Muscle layer of duodenum (tissue), 2 donors: ENCODE measurements at regions not wholly inside any gene's neighbourhood (a gene's known extent, or its start where the extent isn't known, plus 50 kb on each side); places are given as distances from the start of the nearest gene placed in this dataset.
"Not testable (repeated sequence)": the region's sequence is repeated elsewhere in the genome, so short reads cannot be mapped to it uniquely, and the experiment has no call there.

Source experiments
- H3K27ac ChIP-seq: one replicate; pipeline ENCODE4 v1.7.0; 2013; ENCODE audit warnings: mild to moderate bottlenecking, low read length
- H3K27me3 ChIP-seq: one replicate; pipeline ENCODE4 v1.7.0; 2013; ENCODE audit warnings: low read depth, mild to moderate bottlenecking, control low read depth, low read length
- H3K36me3 ChIP-seq, 2 donors: one replicate each; pipeline ENCODE4 v1.7.0; 2013; ENCODE audit warnings: low read length in 2 of 2, control low read depth in 1 of 2, mild to moderate bottlenecking in 1 of 2; ENCODE audit not compliant: insufficient read depth in 2 of 2, control insufficient read depth in 1 of 2
- H3K4me1 ChIP-seq, 2 donors: one replicate each; pipeline ENCODE4 v1.7.0; 2013; ENCODE audit warnings: low read length in 2 of 2, mild to moderate bottlenecking in 2 of 2, control low read depth in 1 of 2, moderate library complexity in 1 of 2; ENCODE audit not compliant: insufficient read depth in 2 of 2, control insufficient read depth in 1 of 2
- H3K4me3 ChIP-seq, 2 donors: one replicate each; pipeline ENCODE4 v1.7.0; 2013; ENCODE audit warnings: low read length in 2 of 2, low read depth in 1 of 2, mild to moderate bottlenecking in 1 of 2
- H3K9me3 ChIP-seq, 2 donors: one replicate each; pipeline ENCODE4 v1.7.0; 2013; ENCODE audit warnings: low read length in 2 of 2, control low read depth in 1 of 2, mild to moderate bottlenecking in 1 of 2; ENCODE audit not compliant: control insufficient read depth in 1 of 2
- donor health status: healthy.

GRCh38 chr16:50497592-50497991, 50.6 kb upstream of the NKD1 start:
- Histone ChIP-seq H3K27ac (no peak overlapping the region), H3K4me1 (peaks cover 0 to 9% of the 10 kb centered on the region in 2 donors), H3K27me3 (no peaks in the 10 kb centered on the region), H3K4me3 (no peak overlapping the region), H3K36me3 (no peaks in the 10 kb centered on the region), H3K9me3 (peaks cover 0 to 7% of the 10 kb centered on the region in 2 donors)

- no peak overlapping the region for H3K4me3 ChIP-seq
- H3K27me3 ChIP-seq = no peaks in the 10 kb centered on the region
- H3K36me3 ChIP-seq = no peaks in the 10 kb centered on the region
- H3K4me1 ChIP-seq = peaks cover 0 to 9% of the 10 kb centered on the region in 2 donors
- peaks cover 0 to 3% of the 10 kb centered on the region in 2 donors for H3K9me3 ChIP-seq
- H3K27ac ChIP-seq = no peak overlapping the region
Measured at GRCh38 chr16:50496990-50497389, 51.2 kb upstream of the NKD1 start.

DNA sequence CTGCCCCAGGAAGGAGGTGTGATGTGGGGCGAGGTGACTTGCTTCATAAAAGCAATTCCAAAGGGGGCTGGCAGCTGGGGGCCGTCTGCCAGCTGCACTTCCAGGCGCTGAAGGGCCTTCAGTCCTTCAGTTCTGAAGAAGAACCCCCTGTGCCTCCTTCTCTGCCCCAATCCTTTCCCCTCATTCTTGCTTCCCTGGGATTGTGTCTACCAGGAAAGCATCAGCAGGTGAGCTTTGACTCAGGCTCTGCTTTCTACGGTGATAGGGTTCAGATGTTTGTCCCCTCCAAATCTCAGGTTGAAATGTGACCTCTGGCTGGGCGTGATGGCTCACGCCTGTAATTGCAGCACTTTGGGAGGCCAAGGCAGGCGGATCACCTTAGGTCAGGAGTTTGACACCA, 52.5 kb upstream of the NKD1 start:
- Histone ChIP-seq H3K27me3 (no peaks in the 10 kb centered on the region), H3K4me3 (no peak overlapping the region), H3K27ac (no peak overlapping the region), H3K36me3 (no peaks in the 10 kb centered on the region), H3K4me1 (peaks cover 0 to 9% of the 10 kb centered on the region in 2 donors), H3K9me3 (no peaks in the 10 kb centered on the region)

DNA sequence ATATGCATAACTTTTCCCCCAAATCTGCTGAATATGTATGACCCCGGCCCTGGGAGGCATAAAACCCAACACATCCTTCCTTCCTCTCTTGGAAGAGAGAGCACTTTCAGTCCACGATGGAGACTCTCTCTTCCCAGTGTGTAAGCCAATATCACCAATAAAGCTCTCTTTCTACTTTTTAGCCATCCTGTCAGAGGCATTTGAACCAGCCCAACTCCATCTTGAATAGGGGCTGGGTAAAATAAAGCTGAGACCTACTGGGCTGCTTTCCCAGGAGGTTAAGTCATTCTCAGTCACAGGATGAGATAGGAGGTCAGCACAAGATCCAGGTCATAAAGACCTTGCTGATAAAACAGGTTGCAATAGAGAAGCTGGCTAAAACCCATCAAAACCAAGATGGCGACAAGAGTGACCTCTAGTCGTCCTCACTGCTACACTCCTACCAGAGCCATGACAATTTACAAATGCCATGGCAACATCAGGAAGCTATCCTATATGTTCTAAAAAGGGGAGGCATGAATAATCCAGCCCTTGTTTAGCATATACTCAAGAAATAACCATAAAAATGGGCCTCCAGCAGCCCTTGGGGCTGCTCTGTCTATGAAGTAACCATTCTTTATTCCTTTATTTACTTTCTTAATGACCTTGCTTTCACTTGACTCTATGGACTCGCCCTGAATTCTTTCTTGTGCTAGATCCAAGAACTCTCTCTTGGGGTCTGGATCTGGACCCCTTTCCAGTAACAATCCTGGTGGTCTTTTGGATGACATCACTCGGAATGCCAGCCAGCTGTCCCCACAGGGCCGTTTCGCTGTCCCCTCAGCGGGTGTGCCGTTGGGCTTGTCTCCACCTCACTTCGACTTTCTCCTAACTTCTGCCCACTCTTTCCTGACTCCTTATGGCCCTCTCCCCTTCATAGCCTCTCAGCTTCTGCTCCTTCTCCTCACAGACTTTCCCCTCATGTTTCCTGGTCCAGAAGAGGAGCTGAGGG, 53.4 kb upstream of the NKD1 start:
- H3K36me3 ChIP-seq = no peaks in the 10 kb centered on the region
- no peak overlapping the region for H3K4me3 ChIP-seq
- no peaks in the 10 kb centered on the region for H3K9me3 ChIP-seq
- no peak overlapping the region for H3K27ac ChIP-seq
- no peaks in the 10 kb centered on the region for H3K27me3 ChIP-seq
- H3K4me1 ChIP-seq = peaks cover 0 to 9% of the 10 kb centered on the region in 2 donors

DNA sequence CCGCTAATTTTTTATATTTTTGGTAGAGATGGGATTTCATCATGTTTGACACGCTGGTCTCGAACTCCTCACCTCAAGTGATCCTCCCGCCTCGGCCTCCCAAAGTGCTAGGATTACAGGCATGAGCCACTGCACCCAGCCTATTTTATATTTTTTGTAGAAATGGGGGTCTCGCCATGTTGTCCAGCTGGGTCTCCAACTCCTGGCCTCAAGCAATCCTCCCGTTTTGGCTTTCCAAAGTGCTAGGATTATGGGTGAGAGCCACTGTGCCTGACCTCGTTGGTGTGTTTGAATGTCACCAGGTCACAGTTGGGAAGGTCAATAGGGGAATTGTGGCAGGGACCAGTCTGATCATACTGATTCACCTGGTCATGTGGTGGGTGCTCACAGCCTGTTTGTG, 56.7 kb upstream of the NKD1 start:
- H3K4me1 ChIP-seq = no peaks in the 10 kb centered on the region

DNA sequence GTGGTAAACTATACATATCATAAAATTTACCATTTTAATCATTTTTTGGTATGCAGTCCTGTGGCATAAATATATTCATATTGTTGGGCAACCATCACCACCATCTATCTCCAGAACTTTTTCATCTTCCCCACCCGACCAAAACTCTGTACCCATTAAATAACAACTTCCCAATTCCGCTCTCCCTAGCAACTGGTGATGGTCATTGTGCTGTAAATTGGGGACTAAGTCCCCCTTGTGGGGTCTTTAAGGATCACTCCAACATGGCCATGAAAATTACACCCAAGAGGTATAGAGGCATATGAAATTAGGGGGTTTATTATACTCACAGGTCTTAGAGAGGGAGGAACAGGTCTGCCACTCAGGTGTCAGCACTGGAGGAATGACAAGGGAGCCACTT, 57.4 kb upstream of the NKD1 start:
- H3K9me3 ChIP-seq = no peaks in the 10 kb centered on the region
- no peaks in the 10 kb centered on the region for H3K36me3 ChIP-seq
- no peak overlapping the region for H3K4me3 ChIP-seq
- no peaks in the 10 kb centered on the region for H3K27me3 ChIP-seq
- H3K27ac ChIP-seq = no peak overlapping the region
- H3K4me1 ChIP-seq = no peaks in the 10 kb centered on the region

More for the DNA sequence above, 56.7 kb upstream of the NKD1 start:
- no peaks in the 10 kb centered on the region for H3K9me3 ChIP-seq
- no peaks in the 10 kb centered on the region for H3K27me3 ChIP-seq
- H3K36me3 ChIP-seq = no peaks in the 10 kb centered on the region
- H3K27ac ChIP-seq = no peak overlapping the region
- no peak overlapping the region for H3K4me3 ChIP-seq

DNA sequence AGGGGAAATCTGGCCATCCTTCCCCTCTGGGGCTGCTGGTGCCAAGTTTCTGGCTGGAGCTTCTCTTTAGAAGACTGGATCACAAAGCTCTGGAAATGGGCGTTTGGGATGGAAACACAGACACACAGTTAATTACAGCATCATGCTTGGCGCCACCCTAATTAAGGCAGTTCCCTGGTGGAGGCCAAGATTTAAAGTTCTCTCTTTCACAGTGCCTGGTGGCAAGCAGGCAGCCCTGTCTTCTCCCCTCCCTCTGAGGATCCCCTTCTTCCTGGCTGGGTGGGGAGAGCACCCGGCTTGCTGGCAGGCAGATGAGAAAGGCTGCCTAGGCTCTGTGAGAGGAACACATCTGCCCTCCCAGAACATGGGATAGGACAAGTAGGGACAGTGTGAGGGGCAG, 59.0 kb upstream of the NKD1 start:
- H3K27me3 ChIP-seq = no peaks in the 10 kb centered on the region
- H3K36me3 ChIP-seq = no peaks in the 10 kb centered on the region
- no peaks in the 10 kb centered on the region for H3K4me1 ChIP-seq
- H3K9me3 ChIP-seq = peaks cover 0 to 4% of the 10 kb centered on the region in 2 donors
- H3K27ac ChIP-seq = no peak overlapping the region
- H3K4me3 ChIP-seq = no peak overlapping the region

DNA sequence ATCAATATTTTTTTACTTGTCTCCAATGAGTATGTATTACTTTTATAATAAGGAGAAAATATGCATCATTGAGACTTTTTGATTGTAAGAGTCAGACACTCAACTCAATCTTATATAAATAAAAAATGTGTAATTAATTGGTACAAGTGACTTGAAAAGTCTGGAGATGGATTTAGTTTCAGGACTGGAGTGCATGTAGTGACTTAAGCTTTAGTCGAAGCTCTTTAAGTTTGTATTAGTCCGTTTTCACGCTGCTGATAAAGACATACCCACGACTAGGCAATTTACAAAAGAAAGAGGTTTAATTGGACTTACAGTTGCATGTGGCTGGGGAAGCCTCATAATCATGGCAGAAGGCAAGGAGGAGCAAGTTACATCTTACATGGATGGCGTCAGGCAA, 60.7 kb upstream of the NKD1 start:
- no peaks in the 10 kb centered on the region for H3K4me1 ChIP-seq
- H3K27me3 ChIP-seq = no peaks in the 10 kb centered on the region
- no peak overlapping the region for H3K27ac ChIP-seq
- no peaks in the 10 kb centered on the region for H3K36me3 ChIP-seq
- peaks cover 3 to 4% of the 10 kb centered on the region in 2 donors for H3K9me3 ChIP-seq
- H3K4me3 ChIP-seq = no peak overlapping the region

GRCh38 chr16:50486162-50486561, 62.0 kb upstream of the NKD1 start:
- not testable (repeated sequence) for H3K36me3 ChIP-seq, H3K9me3 ChIP-seq, H3K4me3 ChIP-seq, H3K4me1 ChIP-seq, H3K27me3 ChIP-seq, H3K27ac ChIP-seq

GRCh38 chr16:50485232-50485631, 63.0 kb upstream of the NKD1 start:
- Histone ChIP-seq H3K27me3 (no peaks in the 10 kb centered on the region), H3K27ac (no peak overlapping the region), H3K36me3 (no peaks in the 10 kb centered on the region), H3K4me3 (no peak overlapping the region), H3K9me3 (peaks cover 3 to 4% of the 10 kb centered on the region in 2 donors), H3K4me1 (no peaks in the 10 kb centered on the region)

- H3K36me3 ChIP-seq = no peaks in the 10 kb centered on the region
- no peaks in the 10 kb centered on the region for H3K4me1 ChIP-seq
- peaks cover 3 to 4% of the 10 kb centered on the region in 2 donors for H3K9me3 ChIP-seq
- no peak overlapping the region for H3K27ac ChIP-seq
- no peak overlapping the region for H3K4me3 ChIP-seq
- no peaks in the 10 kb centered on the region for H3K27me3 ChIP-seq
Measured at GRCh38 chr16:50482271-50482670, 65.9 kb upstream of the NKD1 start.

GRCh38 chr16:50480206-50480605, 68.0 kb upstream of the NKD1 start:
- Histone ChIP-seq H3K4me1 (no peaks in the 10 kb centered on the region), H3K27ac (no peak overlapping the region), H3K27me3 (no peaks in the 10 kb centered on the region), H3K36me3 (no peaks in the 10 kb centered on the region), H3K9me3 (peaks cover 3 to 4% of the 10 kb centered on the region in 2 donors), H3K4me3 (no peak overlapping the region)
